ENCODE measurements at regions not wholly inside any gene's neighbourhood (a gene's known extent, or its start where the extent isn't known, plus 50 kb on each side); places are given as distances from the start of the nearest gene placed in this dataset.

DNA sequence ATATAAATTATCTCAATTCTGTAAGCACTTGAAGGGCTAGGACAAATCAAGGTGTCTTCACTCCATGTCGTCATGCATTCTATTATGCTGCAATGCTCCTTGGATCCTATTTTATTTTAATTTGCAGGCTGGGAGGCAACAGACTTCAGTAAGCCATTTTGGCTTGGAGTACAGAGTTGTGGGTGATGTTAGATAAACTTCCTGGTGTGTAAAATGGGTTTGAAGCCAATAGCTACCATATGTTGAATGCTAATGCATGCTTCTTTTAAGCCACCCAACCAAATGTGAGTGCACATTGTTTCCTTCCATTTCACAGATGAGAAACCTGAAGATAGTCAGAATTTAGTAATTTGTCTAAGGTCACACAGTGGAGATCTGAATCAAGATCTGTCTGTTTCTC is 482.8 kb downstream of the DISC1 start:
- no peak for DNase-seq
- Mint-ChIP-seq H3K9me3 (no peaks in the 10 kb centered on the region), H3K4me1 (peaks cover 0 to 2% (median 0%) of the 10 kb centered on the region in 4 donors), H3K36me3 (no peaks in the 10 kb centered on the region), H3K27me3 (peaks cover 5 to 35% (median 13%) of the 10 kb centered on the region in 5 donors), H3K27ac (no peak overlapping the region), H3K4me3 (no peak overlapping the region)
- ATAC-seq, result no peak
- POLR2A ChIA-PET, result no interaction called here

- H3K27me3 Mint-ChIP-seq, result peaks cover 5 to 35% (median 13%) of the 10 kb centered on the region in 5 donors
- POLR2A ChIA-PET, result no interaction called here
- no peaks in the 10 kb centered on the region for H3K36me3 Mint-ChIP-seq
- no peak for ATAC-seq
- peaks cover 0 to 2% (median 0%) of the 10 kb centered on the region in 4 donors for H3K4me1 Mint-ChIP-seq
- no peak overlapping the region for H3K27ac Mint-ChIP-seq
- no peaks in the 10 kb centered on the region for H3K9me3 Mint-ChIP-seq
- no peak overlapping the region for H3K4me3 Mint-ChIP-seq
- DNase-seq, result no peak
These were observed 482.0 kb downstream of the DISC1 start for GRCh38 chr1:232108598-232108997.

GRCh38 chr1:232106415-232106814 is 479.8 kb downstream of the DISC1 start:
- no peak for ATAC-seq
- no peaks in the 10 kb centered on the region for H3K9me3 Mint-ChIP-seq
- no peak overlapping the region for H3K4me3 Mint-ChIP-seq
- H3K27me3 Mint-ChIP-seq, result peaks cover 5 to 35% (median 13%) of the 10 kb centered on the region in 5 donors
- POLR2A ChIA-PET, result no interaction called here
- H3K27ac Mint-ChIP-seq, result no peak overlapping the region
- H3K36me3 Mint-ChIP-seq, result no peaks in the 10 kb centered on the region
- peaks cover 0 to 2% (median 0%) of the 10 kb centered on the region in 4 donors for H3K4me1 Mint-ChIP-seq
- no peak for DNase-seq

GRCh38 chr1:232105561-232105960 is 479.0 kb downstream of the DISC1 start:
- POLR2A ChIA-PET, result no interaction called here
- Mint-ChIP-seq H3K4me1 (peaks cover 0 to 2% (median 0%) of the 10 kb centered on the region in 4 donors), H3K9me3 (peaks cover 0 to 4% (median 0%) of the 10 kb centered on the region in 9 donors), H3K36me3 (no peaks in the 10 kb centered on the region), H3K27ac (no peak overlapping the region), H3K4me3 (no peak overlapping the region), H3K27me3 (peaks cover 3 to 27% (median 11%) of the 10 kb centered on the region in 5 donors)
- no peak for DNase-seq
- ATAC-seq, result no peak

DNA sequence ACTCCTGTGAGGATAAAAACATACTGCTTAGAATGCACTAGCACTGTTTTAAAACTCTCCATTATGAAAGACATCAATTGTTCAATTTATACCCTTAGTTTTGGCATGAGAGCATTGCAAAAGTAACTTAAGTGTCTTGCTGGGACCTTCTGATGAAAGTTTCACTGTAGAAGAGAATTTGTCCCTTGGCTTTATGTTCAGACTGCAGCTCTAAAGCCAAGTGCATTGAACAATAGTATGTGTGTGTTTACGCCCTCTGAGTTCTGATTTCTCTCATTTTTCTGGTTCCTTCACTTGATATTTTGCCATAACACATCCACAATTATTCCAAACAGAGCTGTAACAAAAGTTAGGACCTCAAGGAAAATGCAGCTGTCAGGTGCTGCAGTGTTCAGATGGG is 474.6 kb downstream of the DISC1 start:
- H3K36me3 Mint-ChIP-seq, result peaks cover 0 to 22% (median 3%) of the 10 kb centered on the region in 3 donors
- H3K27ac Mint-ChIP-seq, result no peak overlapping the region
- ATAC-seq (no peak), DNase-seq (no peak)
- H3K27me3 Mint-ChIP-seq, result peaks cover 6 to 23% (median 16%) of the 10 kb centered on the region in 5 donors
- H3K4me3 Mint-ChIP-seq, result no peak overlapping the region
- peaks cover 0 to 32% (median 12%) of the 10 kb centered on the region in 9 donors for H3K9me3 Mint-ChIP-seq
- H3K4me1 Mint-ChIP-seq, result no peaks in the 10 kb centered on the region
- POLR2A ChIA-PET, result no interaction called here

- no peak for DNase-seq
- Mint-ChIP-seq H3K4me3 (no peak overlapping the region), H3K9me3 (peaks cover 0 to 32% (median 12%) of the 10 kb centered on the region in 9 donors), H3K27ac (no peak overlapping the region), H3K4me1 (no peaks in the 10 kb centered on the region), H3K36me3 (peaks cover 0 to 22% (median 3%) of the 10 kb centered on the region in 3 donors), H3K27me3 (peaks cover 1 to 24% (median 16%) of the 10 kb centered on the region in 5 donors)
- no peak for ATAC-seq
- POLR2A ChIA-PET, result no interaction called here
These were observed 470.2 kb downstream of the DISC1 start for GRCh38 chr1:232096751-232097150.
